Dendritic cell treated with granulocyte-macrophage colony-stimulating factor and Interleukin-4, amounts not matched to agents 40 ng/mL and 50 ng/mL, for 4 days (primary cell): ENCODE measurements at regions not wholly inside any gene's neighbourhood (a gene's known extent, or its start where the extent isn't known, plus 50 kb on each side); places are given as distances from the start of the nearest gene placed in this dataset.

Source experiments
- H3K27ac Mint-ChIP-seq: one replicate; pipeline ENCODE4 v1.8.0; 2022; ENCODE audit warnings: mild to moderate bottlenecking, mixed read lengths
- H3K27me3 Mint-ChIP-seq: one replicate; pipeline ENCODE4 v1.8.0; 2022; ENCODE audit warnings: mild to moderate bottlenecking, mixed read lengths
- H3K36me3 Mint-ChIP-seq: one replicate; pipeline ENCODE4 v1.8.0; 2022; ENCODE audit warnings: low read depth, mixed read lengths
- H3K4me1 Mint-ChIP-seq: one replicate; pipeline ENCODE4 v1.8.0; 2022; ENCODE audit warnings: low read depth, mixed read lengths
- H3K4me3 Mint-ChIP-seq: one replicate; pipeline ENCODE4 v1.8.0; 2022; ENCODE audit warnings: mild to moderate bottlenecking, moderate library complexity, mixed read lengths
- H3K9me3 Mint-ChIP-seq: one replicate; pipeline ENCODE4 v1.8.0; 2022; ENCODE audit warnings: mixed read lengths
- intact Hi-C: fragments of 100-400 bp; cut with micrococcal nuclease; formaldehyde crosslinking; loops from one replicate; pipeline ENCODE4 v1.15.0; 2022

- intact Hi-C loops, result no loop called here
- Mint-ChIP-seq H3K9me3 (peaks cover 35% of the 10 kb centered on the region), H3K27ac (no peak overlapping the region), H3K27me3 (no peaks in the 10 kb centered on the region), H3K4me3 (no peak overlapping the region), H3K4me1 (no peaks in the 10 kb centered on the region), H3K36me3 (no peaks in the 10 kb centered on the region)
Observed at GRCh38 chr3:115361806-115362205, 214.7 kb upstream of the ZBTB20 start.

DNA sequence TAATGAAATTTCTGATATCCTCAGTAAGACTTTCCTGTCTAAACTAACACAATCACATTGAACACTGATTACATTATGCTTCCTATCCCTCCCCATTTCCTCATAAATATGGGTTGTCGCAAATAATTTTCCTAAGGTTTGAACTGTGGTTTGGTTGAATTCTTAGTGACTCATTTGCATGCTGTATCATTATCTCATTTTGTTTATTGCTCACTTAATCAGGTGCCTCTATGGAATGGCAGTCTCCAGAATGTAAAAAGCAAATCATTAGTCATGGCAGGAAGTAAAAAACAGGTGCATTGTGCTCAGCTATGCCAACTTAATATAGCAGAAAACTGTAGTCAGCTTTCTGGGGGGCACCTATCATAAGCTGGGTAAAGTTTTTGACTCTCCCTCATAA lies 216.0 kb upstream of the ZBTB20 start:
- no peaks in the 10 kb centered on the region for H3K27me3 Mint-ChIP-seq
- no peak overlapping the region for H3K27ac Mint-ChIP-seq
- intact Hi-C loops, result no loop called here
- H3K36me3 Mint-ChIP-seq, result no peaks in the 10 kb centered on the region
- no peaks in the 10 kb centered on the region for H3K4me1 Mint-ChIP-seq
- no peak overlapping the region for H3K4me3 Mint-ChIP-seq
- H3K9me3 Mint-ChIP-seq, result peaks cover 35% of the 10 kb centered on the region

GRCh38 chr3:115369021-115369420 lies 221.9 kb upstream of the ZBTB20 start:
- Mint-ChIP-seq H3K4me1 (no peaks in the 10 kb centered on the region), H3K27me3 (no peaks in the 10 kb centered on the region), H3K36me3 (no peaks in the 10 kb centered on the region), H3K4me3 (no peak overlapping the region), H3K27ac (no peak overlapping the region), H3K9me3 (peaks cover 28% of the 10 kb centered on the region)
- intact Hi-C loops, result no loop called here

DNA sequence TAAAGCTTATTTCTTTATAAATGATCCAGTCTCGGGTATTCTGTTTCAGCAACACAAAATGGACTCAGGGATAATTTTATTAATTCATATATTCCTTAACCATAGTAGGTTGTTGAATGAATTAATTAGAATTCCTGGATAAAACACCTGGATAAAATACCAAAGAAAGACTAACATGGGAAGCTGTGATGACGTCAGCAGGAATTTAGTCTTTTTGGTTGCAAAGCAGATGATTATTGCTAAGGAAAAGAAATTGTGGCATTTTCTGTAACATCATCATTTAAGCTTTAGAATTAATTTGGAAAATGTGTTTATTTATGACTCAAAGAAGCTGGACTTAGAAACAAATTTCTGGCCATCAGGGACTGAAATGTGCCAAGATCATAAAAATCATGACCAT lies 228.3 kb upstream of the ZBTB20 start:
- H3K4me3 Mint-ChIP-seq, result no peak overlapping the region
- no peaks in the 10 kb centered on the region for H3K4me1 Mint-ChIP-seq
- no peaks in the 10 kb centered on the region for H3K27me3 Mint-ChIP-seq
- H3K36me3 Mint-ChIP-seq, result no peaks in the 10 kb centered on the region
- intact Hi-C loops, result no loop called here
- H3K9me3 Mint-ChIP-seq, result no peaks in the 10 kb centered on the region
- H3K27ac Mint-ChIP-seq, result no peak overlapping the region

DNA sequence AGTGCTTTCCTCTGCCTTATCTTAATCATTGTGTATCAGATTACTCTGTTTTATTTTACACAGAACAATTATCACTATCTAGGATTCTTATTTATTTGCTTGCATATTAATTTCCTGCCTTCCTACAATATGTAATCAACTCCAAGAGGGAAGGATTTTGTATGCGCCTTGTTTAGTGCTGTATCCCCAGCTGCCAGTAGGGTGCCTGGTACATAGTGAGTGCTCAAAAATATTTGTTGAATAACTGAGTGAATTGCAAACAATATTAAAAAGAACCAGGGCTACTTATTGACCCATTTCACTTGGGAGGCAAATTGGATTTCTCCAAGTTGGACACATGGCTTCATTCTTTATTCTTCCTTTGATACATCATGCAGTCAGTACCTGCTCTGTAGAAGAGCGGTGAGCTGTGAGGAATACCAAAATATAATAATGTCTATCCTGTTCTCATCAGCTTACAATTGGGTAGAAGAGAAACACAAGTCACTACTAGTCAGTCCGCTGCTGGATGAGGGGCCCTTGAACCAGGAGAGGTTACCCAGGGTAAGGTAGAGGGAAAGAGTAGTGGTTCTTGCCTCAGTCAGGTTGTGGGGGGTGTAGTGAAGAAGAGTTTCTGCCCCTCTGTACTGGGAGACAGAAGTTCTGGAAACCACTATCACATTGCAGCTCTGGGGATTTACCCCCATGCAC lies 233.9 kb upstream of the ZBTB20 start:
- intact Hi-C loops, result no loop called here
- Mint-ChIP-seq H3K36me3 (no peaks in the 10 kb centered on the region), H3K4me1 (no peaks in the 10 kb centered on the region), H3K27me3 (no peaks in the 10 kb centered on the region), H3K27ac (no peak overlapping the region), H3K9me3 (no peaks in the 10 kb centered on the region), H3K4me3 (no peak overlapping the region)

- no peaks in the 10 kb centered on the region for H3K27me3 Mint-ChIP-seq
- no peak overlapping the region for H3K4me3 Mint-ChIP-seq
- H3K9me3 Mint-ChIP-seq, result no peaks in the 10 kb centered on the region
- intact Hi-C loops, result no loop called here
- no peaks in the 10 kb centered on the region for H3K36me3 Mint-ChIP-seq
- no peaks in the 10 kb centered on the region for H3K4me1 Mint-ChIP-seq
- no peak overlapping the region for H3K27ac Mint-ChIP-seq
Observed at GRCh38 chr3:115381573-115381912, 234.5 kb upstream of the ZBTB20 start.

DNA sequence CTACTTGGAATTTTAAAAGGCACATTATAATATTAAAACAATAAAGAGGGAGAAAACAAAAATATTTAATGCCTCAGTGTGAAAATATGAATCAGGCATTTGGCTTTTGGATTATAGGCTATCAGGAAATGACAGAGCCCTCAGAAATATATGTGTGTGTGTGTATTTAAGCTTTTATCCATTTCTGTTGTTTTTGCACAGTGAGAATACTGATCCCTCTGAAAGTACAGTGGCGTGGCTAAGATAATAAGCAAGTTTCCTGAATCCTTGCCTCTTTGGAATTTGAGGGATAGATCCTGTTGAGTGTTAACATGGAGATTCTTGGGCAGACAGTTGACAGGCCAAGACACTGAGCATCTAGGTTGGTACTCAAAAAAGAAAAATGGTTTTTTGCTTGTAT lies 234.8 kb upstream of the ZBTB20 start:
- H3K27me3 Mint-ChIP-seq, result no peaks in the 10 kb centered on the region
- H3K36me3 Mint-ChIP-seq, result no peaks in the 10 kb centered on the region
- no peak overlapping the region for H3K27ac Mint-ChIP-seq
- intact Hi-C loops, result no loop called here
- H3K4me1 Mint-ChIP-seq, result no peaks in the 10 kb centered on the region
- H3K4me3 Mint-ChIP-seq, result no peak overlapping the region
- H3K9me3 Mint-ChIP-seq, result no peaks in the 10 kb centered on the region

DNA sequence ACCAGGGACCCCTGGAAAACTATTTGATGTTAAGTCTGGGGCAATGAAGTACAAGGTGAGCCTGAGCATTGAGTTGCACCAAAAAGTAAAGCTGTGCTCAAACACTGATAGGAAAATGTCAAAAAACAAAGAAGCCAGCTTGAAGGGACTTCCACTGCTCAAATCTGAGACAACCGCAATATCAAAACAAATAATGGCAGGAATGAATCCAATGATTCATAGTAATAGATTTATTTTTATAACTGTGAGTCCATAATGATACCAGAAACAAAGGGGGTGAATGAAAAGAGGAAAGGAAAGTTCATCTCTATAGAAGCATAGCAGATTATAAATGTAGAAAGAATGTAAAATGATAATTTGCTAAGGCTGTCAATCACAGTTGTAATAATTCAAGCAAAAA lies 237.3 kb upstream of the ZBTB20 start:
- Mint-ChIP-seq H3K36me3 (no peaks in the 10 kb centered on the region), H3K9me3 (no peaks in the 10 kb centered on the region), H3K27me3 (no peaks in the 10 kb centered on the region), H3K4me1 (no peaks in the 10 kb centered on the region), H3K4me3 (no peak overlapping the region), H3K27ac (no peak overlapping the region)
- intact Hi-C loops, result no loop called here

DNA sequence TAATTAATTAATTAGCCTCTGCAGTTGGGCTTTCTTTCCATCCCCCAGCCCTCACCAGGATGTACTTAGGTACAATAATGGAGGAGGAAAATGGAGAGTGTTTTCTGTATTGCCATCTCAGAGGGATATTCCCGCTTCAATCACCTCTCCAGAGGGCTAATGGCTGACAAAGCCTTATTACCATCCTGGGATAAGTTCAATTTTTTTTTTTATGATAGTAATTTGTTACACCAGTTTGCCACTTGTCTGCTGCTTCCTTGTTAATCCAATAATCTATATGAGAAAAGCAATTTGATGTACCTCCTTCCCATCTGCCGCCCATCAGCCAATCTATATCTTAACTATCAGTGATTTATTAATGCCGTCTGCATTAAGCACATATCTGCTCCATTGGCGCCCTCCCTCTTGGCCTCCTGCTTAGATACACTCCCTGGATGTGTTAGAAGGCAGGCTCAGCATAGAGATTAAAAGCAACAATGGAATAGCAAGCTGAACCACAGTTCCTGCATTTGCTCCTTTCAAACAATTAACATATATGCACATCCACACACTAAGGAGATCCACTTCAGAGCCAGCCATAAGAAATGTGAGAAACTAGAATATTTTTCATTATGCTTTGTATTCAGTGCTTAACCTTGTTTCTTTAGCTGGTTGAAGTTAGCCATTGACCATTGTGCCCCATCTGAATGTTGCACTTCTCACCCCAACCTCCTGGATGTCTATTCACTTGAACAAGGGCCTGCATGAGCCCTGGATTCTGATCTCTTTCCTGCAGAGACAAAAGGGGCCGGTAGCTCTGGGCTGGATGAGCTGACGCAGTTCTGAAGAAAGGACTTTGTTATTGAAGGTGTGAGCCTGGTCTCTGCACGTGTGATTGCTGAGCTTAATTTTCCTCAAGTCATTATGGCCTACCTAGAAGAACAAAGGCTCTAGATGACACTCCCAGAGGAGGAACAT lies 237.3 kb upstream of the GAP43 start:
- no peaks in the 10 kb centered on the region for H3K27me3 Mint-ChIP-seq
- no peak overlapping the region for H3K4me3 Mint-ChIP-seq
- H3K4me1 Mint-ChIP-seq, result no peaks in the 10 kb centered on the region
- H3K27ac Mint-ChIP-seq, result no peak overlapping the region
- H3K36me3 Mint-ChIP-seq, result no peaks in the 10 kb centered on the region
- H3K9me3 Mint-ChIP-seq, result no peaks in the 10 kb centered on the region
- intact Hi-C loops, result no loop called here

DNA sequence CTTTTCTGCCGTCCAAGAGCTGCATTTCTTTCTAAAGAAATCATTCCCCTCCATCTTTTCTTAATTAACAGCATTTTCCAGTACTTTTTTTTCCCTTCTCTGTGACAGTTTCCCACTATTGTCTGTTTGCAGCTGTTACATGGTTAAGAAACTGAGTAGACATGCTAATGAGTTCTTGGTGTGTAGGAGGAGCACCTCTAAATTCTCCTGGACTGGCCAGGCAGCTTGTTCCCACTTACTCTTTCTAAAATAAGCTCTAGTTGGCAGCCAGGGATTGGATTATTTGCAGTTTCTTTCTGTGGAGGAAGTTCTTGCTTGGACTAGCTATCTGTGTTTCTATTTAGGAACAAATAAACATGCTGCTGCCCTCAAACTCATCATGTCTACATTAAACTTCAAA lies 235.1 kb upstream of the GAP43 start:
- Mint-ChIP-seq H3K27ac (no peak overlapping the region), H3K4me3 (no peak overlapping the region), H3K27me3 (no peaks in the 10 kb centered on the region), H3K4me1 (no peaks in the 10 kb centered on the region), H3K9me3 (no peaks in the 10 kb centered on the region), H3K36me3 (no peaks in the 10 kb centered on the region)
- intact Hi-C loops, result no loop called here

- Mint-ChIP-seq H3K4me3 (no peak overlapping the region), H3K36me3 (no peaks in the 10 kb centered on the region), H3K27me3 (no peaks in the 10 kb centered on the region), H3K27ac (no peak overlapping the region), H3K4me1 (no peaks in the 10 kb centered on the region), H3K9me3 (no peaks in the 10 kb centered on the region)
- intact Hi-C loops, result no loop called here
Observed at GRCh38 chr3:115388811-115389210, 234.5 kb upstream of the GAP43 start.

DNA sequence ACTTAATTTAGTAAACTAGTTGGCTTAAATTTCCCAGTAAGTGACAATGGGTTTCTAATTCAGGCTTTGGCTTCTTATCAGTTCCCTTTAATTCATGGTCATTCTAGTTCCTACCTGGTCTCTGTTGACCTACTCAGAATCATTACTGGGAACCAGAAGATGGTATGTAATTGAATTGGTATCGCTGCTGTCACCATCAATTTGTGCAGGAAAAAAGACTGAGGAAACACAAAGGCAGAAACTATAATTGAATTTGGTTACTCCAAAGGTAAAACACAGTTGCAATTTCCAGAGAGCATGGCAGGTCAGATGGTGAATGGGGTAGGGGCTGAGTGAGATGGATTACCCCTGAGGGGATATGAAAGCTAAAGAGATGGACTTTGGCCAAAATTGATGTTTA lies 226.5 kb upstream of the GAP43 start:
- Mint-ChIP-seq H3K4me3 (no peak overlapping the region), H3K4me1 (no peaks in the 10 kb centered on the region), H3K27ac (no peak overlapping the region), H3K27me3 (no peaks in the 10 kb centered on the region), H3K9me3 (no peaks in the 10 kb centered on the region), H3K36me3 (no peaks in the 10 kb centered on the region)
- intact Hi-C loops, result no loop called here

- Mint-ChIP-seq H3K4me3 (no peak overlapping the region), H3K36me3 (no peaks in the 10 kb centered on the region), H3K4me1 (no peaks in the 10 kb centered on the region), H3K27me3 (no peaks in the 10 kb centered on the region), H3K27ac (no peak overlapping the region), H3K9me3 (no peaks in the 10 kb centered on the region)
- intact Hi-C loops, result no loop called here
Observed at GRCh38 chr3:115397433-115397832, 225.9 kb upstream of the GAP43 start.

DNA sequence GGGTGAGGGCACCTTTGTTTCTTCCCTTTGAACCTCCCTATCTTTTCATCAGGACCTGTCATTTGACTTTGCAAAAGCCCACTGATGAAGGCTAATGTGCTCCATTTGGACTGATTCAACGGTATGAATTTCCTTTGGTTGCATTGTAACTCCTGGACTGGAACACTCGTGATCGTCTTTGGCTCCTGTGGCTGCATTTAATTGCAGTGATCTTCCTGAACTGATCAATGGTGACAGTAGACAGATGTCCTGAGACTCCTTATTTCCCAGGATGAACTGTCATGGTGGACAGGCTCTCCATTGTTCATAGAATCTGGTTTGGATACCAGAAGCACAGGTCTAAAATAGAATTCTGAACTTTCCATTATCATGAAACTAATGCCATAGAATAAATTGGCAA lies 224.8 kb upstream of the GAP43 start:
- Mint-ChIP-seq H3K27me3 (no peaks in the 10 kb centered on the region), H3K27ac (no peak overlapping the region), H3K4me3 (no peak overlapping the region), H3K4me1 (no peaks in the 10 kb centered on the region), H3K36me3 (no peaks in the 10 kb centered on the region), H3K9me3 (peaks cover 7% of the 10 kb centered on the region)
- intact Hi-C loops, result no loop called here

GRCh38 chr3:115399750-115400149 lies 223.6 kb upstream of the GAP43 start:
- H3K9me3 Mint-ChIP-seq, result peaks cover 7% of the 10 kb centered on the region
- H3K36me3 Mint-ChIP-seq, result no peaks in the 10 kb centered on the region
- H3K27ac Mint-ChIP-seq, result no peak overlapping the region
- intact Hi-C loops, result no loop called here
- no peak overlapping the region for H3K4me3 Mint-ChIP-seq
- no peaks in the 10 kb centered on the region for H3K27me3 Mint-ChIP-seq
- no peaks in the 10 kb centered on the region for H3K4me1 Mint-ChIP-seq
